SW480 (cell line): ENCODE measurements at regions not wholly inside any gene's neighbourhood (a gene's known extent, or its start where the extent isn't known, plus 50 kb on each side); places are given as distances from the start of the nearest gene placed in this dataset.

ENCODE experiments used
- DNase-seq: peaks from one replicate; pipeline ENCODE4 v3.0.0-alpha.2; 2016; ENCODE audit warnings: low spot score

DNA sequence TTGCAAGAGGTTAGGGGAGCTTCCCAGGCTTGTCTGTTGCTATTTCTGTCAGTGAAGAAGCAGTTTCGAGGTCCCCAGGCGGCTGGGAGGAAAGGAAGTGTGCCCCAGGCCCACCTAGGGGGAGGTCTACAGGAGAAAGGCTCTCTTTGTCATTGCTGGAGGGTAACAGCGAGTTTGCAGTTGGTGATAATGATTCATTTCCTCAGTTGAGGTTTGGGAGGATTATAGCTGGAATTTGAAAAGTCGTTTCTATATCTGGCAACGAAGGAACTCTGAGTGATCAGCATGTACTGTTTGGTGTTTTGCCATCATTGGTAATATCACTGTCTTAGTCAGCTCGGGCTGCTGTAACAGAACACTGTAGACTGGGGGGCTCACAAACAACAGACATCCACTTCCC, 65.5 kb upstream of the UBE3A start:
- DNase-seq: no peak

DNA sequence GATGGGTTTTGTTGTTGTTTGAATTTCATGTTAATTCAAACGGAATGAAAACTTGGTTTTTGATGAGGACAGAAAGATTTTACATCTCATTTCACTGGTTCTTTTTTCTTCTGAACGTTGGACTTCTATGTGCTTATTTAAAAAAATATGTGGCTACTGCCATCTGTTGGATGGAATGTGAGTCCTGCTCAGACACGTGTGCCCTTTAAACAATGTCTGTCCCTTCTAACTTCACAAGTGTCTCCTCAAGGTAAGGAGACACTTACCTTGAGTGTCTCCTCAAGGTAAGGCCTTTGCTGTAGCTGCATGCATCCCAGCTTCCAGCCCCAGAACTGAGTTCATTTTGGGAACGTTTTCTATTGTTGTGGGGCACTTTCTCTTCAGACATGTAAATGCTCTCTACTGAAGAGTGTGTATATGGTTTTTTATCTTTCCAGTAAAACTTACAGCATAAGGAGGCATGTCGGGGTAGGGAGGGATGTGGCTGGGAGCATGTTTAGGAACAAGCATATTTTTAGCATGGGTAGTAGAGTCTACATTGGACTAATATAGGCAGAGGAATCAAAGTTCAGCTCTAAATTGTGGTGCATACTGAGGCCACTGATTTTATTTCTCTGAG, 63.1 kb upstream of the UBE3A start:
- DNase-seq: peak; percentile 25

DNA sequence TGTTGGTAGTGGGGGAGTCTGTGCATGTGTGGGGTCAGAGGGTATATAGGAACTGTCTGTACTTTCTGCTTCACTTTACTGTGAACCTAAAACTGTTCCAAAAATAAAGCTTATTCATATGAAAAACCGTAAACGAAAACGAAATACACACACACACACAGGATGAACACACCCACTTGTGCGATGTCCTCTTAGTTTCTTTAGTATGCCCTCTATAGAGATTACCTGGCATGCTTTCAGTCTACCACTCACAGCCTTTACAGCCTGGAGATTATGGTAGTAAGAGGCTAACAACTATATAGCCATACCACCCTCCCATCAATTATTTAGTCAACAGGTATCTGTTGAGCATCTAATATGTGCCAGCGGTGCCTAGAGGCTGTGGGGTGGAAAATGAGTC, 60.0 kb upstream of the UBE3A start:
- no peak for DNase-seq

DNA sequence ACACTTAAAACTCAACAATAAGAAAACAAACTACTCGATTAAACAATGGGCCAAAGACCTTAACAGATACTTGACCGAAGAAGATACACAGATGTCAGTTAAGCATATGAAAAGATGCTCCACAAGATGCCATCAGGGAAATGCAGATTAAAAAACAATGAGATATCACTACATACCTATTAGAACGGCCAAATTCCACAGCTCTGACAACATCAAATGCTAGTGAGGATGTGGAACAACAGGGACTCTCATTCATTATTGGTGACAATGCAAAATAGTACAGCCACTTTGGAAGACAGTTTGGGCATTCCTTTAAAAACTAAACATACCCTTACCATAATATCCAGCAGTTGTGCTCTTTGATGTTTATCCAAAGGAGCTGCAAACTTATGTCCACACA, 59.1 kb upstream of the UBE3A start:
- no peak for DNase-seq

DNA sequence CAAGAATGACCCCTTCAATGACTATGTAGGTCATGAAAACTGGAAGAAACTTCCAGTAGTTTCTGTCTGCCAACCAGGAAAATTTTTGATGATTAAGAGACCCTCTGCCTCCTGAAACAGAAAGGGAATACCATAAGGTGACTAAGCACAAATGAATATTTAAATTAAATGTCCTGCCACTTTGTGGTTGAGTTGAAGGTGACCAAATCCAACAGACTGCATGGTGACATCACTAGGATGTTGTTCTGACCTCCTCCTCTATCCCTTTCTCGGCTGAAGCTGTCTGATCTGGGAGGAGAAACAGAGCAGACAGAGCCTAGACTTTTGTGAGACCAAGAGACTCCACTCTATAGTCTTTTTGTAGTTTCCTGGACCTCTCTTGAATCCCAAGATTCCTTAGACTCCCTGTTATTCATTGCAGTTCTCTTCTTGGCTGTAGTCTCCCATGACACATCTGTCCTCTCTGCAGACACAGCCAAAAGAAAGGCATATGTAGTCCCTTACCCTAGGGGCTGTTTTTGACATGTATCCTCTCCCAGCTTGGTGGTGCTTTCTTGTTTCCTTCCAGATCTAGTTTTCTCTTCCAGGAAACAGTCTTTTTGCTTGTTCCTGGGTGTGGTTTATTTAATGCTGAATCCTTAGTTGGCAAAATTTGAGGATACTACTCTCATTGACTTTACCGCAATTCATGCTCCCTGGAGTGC, 55.2 kb upstream of the UBE3A start:
- DNase-seq: no peak

DNA sequence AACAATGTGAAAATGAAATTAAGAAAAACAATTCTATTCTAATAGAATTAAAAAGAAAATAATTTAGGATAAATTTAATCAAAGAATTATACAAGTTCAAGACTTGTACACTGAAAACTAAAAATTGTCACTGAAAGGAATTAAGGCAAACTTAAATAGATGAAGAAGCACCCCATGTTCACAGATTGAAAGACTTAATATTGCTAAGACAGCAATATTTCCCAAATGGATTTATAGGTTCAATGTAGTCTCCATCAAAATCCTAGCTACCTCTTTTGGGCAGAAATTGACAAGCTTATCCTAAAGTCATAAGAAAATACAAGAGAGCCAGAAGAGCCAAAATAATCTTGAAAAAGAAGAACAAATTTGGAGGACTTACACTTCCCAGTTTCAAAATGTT, 53.5 kb upstream of the UBE3A start:
- no peak for DNase-seq
